Thoracic aorta (tissue), 2 donors: ENCODE measurements at regions not wholly inside any gene's neighbourhood (a gene's known extent, or its start where the extent isn't known, plus 50 kb on each side); places are given as distances from the start of the nearest gene placed in this dataset.
"Not testable (repeated sequence)": the region's sequence is repeated elsewhere in the genome, so short reads cannot be mapped to it uniquely, and the experiment has no call there.

Experiments used
- ATAC-seq: fragments of 150-250 bp; one replicate; pipeline ENCODE4 v1.8.0; 2017; ENCODE audit warnings: low read depth; ENCODE audit not compliant: insufficient number of reproducible peaks, low FRiP score
- DNase-seq: peaks from one replicate; pipeline ENCODE4 v3.0.0-alpha.2; 2020; ENCODE audit warnings: low spot score
- H3K27ac ChIP-seq, 2 donors: fragments of 200-600 bp; sonication (generic); 1 replicate in 1 of 2; 2 replicates in 1 of 2; pipeline ENCODE4 v1.5.1; 2016; ENCODE audit warnings: mild to moderate bottlenecking in 2 of 2, moderate library complexity in 2 of 2
- H3K27me3 ChIP-seq: fragments of 200-600 bp; sonication (generic); replicated peaks from 2 replicates; pipeline ENCODE4 v1.6.0; 2016; ENCODE audit warnings: mild to moderate bottlenecking; ENCODE audit not compliant: insufficient read depth
- H3K36me3 ChIP-seq: fragments of 200-600 bp; sonication (generic); one replicate; pipeline ENCODE4 v1.5.1; 2016
- H3K4me1 ChIP-seq, 2 donors: fragments of 200-600 bp; sonication (generic); 1 replicate in 1 of 2; 2 replicates in 1 of 2; pipeline versions ENCODE4 v1.5.1 to v1.6.0; 2016; ENCODE audit warnings: low read depth in 2 of 2, mild to moderate bottlenecking in 1 of 2; ENCODE audit not compliant: control insufficient read depth in 1 of 2
- H3K4me3 ChIP-seq: fragments of 200-600 bp; sonication (generic); 2 replicates; pipeline ENCODE4 v1.5.1; 2016; ENCODE audit warnings: mild to moderate bottlenecking
- H3K9me3 ChIP-seq: fragments of 200-600 bp; sonication (generic); 2 replicates; pipeline ENCODE4 v1.5.1; 2016
- TF ChIP-seq, protein P1 (sequence below): fragments of 200-600 bp; sonication (generic); IDR thresholded peaks from one replicate; pipeline ENCODE4 v1.5.1; 2019; ENCODE audit warnings: antibody characterized with exemption

GRCh38 chr14:81613341-81614045, 79.8 kb upstream of the SEL1L start:
- TF ChIP-seq, protein P1, sequence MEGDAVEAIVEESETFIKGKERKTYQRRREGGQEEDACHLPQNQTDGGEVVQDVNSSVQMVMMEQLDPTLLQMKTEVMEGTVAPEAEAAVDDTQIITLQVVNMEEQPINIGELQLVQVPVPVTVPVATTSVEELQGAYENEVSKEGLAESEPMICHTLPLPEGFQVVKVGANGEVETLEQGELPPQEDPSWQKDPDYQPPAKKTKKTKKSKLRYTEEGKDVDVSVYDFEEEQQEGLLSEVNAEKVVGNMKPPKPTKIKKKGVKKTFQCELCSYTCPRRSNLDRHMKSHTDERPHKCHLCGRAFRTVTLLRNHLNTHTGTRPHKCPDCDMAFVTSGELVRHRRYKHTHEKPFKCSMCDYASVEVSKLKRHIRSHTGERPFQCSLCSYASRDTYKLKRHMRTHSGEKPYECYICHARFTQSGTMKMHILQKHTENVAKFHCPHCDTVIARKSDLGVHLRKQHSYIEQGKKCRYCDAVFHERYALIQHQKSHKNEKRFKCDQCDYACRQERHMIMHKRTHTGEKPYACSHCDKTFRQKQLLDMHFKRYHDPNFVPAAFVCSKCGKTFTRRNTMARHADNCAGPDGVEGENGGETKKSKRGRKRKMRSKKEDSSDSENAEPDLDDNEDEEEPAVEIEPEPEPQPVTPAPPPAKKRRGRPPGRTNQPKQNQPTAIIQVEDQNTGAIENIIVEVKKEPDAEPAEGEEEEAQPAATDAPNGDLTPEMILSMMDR, result no peak
- Histone ChIP-seq H3K36me3 (no peaks in the 10 kb centered on the region), H3K4me1 (no peaks in the 10 kb centered on the region), H3K9me3 (no peaks in the 10 kb centered on the region), H3K27me3 (no peaks in the 10 kb centered on the region), H3K27ac (no peak overlapping the region), H3K4me3 (no peak overlapping the region)
- ATAC-seq (no peak), DNase-seq (no peak)

GRCh38 chr14:81614302-81614701, 80.6 kb upstream of the SEL1L start:
- H3K36me3 ChIP-seq, H3K27me3 ChIP-seq, DNase-seq, H3K4me1 ChIP-seq, H3K27ac ChIP-seq, H3K9me3 ChIP-seq, ATAC-seq, H3K4me3 ChIP-seq: not testable (repeated sequence)

- TF ChIP-seq, protein P1, result no peak
- H3K4me3 ChIP-seq, result no peak overlapping the region
- H3K27me3 ChIP-seq, result no peaks in the 10 kb centered on the region
- no peaks in the 10 kb centered on the region for H3K36me3 ChIP-seq
- no peak overlapping the region for H3K27ac ChIP-seq
- no peaks in the 10 kb centered on the region for H3K4me1 ChIP-seq
- DNase-seq, result no peak
- no peaks in the 10 kb centered on the region for H3K9me3 ChIP-seq
- no peak for ATAC-seq
Observed at GRCh38 chr14:81618695-81619094, 85.0 kb upstream of the SEL1L start.

- no peak overlapping the region for H3K27ac ChIP-seq
- H3K4me3 ChIP-seq, result no peak overlapping the region
- H3K9me3 ChIP-seq, result no peaks in the 10 kb centered on the region
- TF ChIP-seq, protein P1, result no peak
- no peaks in the 10 kb centered on the region for H3K27me3 ChIP-seq
- no peak for DNase-seq
- no peaks in the 10 kb centered on the region for H3K4me1 ChIP-seq
- ATAC-seq, result no peak
- H3K36me3 ChIP-seq, result no peaks in the 10 kb centered on the region
Observed at GRCh38 chr14:81619816-81620215, 86.2 kb upstream of the SEL1L start.

- H3K4me3 ChIP-seq, H3K36me3 ChIP-seq, H3K9me3 ChIP-seq, H3K4me1 ChIP-seq, H3K27me3 ChIP-seq, ATAC-seq, DNase-seq, H3K27ac ChIP-seq: not testable (repeated sequence)
Observed at GRCh38 chr14:81623771-81624396, 90.2 kb upstream of the SEL1L start.

DNA sequence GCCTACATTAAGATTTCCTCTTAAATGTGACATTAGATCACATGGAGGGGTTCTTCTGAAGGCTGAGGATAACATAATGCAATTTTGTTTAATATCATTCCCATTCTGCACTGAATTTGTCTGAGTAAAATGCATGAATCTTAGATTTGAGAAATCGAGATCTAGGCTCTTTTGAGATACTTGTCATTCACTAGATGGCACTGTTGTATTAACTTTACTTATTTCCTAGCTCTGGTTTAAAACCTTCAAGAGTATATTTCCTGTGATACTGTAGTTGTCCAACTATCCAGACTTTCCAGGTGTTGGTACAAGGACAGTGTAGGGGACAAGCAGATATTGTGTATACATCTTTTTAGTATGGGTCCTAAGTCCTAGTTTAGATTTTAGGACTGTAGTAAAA, 91.7 kb upstream of the SEL1L start:
- Histone ChIP-seq H3K27me3 (no peaks in the 10 kb centered on the region), H3K9me3 (no peaks in the 10 kb centered on the region), H3K36me3 (no peaks in the 10 kb centered on the region), H3K27ac (no peak overlapping the region), H3K4me3 (no peak overlapping the region), H3K4me1 (no peaks in the 10 kb centered on the region)
- TF ChIP-seq, protein P1, result peak; percentile 49
- DNase-seq (no peak), ATAC-seq (no peak)
